Duodenal mucosa (tissue), 2 donors: ENCODE measurements at regions not wholly inside any gene's neighbourhood (a gene's known extent, or its start where the extent isn't known, plus 50 kb on each side); places are given as distances from the start of the nearest gene placed in this dataset.

Experiments used
- H3K27ac ChIP-seq: one replicate; pipeline ENCODE4 v1.7.0; 2013; ENCODE audit warnings: low read depth, low read length
- H3K27me3 ChIP-seq, 2 donors: one replicate each; pipeline ENCODE4 v1.7.0; 2013; ENCODE audit warnings: low read length in 2 of 2, control low read depth in 1 of 2; ENCODE audit not compliant: insufficient read depth in 2 of 2, control insufficient read depth in 1 of 2
- H3K36me3 ChIP-seq, 2 donors: one replicate each; pipeline ENCODE4 v1.7.0; 2013; ENCODE audit warnings: low read length in 2 of 2, control low read depth in 1 of 2; ENCODE audit not compliant: insufficient read depth in 2 of 2, control insufficient read depth in 1 of 2
- H3K4me1 ChIP-seq, 2 donors: one replicate each; pipeline ENCODE4 v1.7.0; 2013; ENCODE audit warnings: low read length in 2 of 2, control low read depth in 1 of 2; ENCODE audit not compliant: insufficient read depth in 2 of 2, control insufficient read depth in 1 of 2
- H3K4me3 ChIP-seq, 2 donors: one replicate each; pipeline ENCODE4 v1.7.0; 2013; ENCODE audit warnings: low read length in 2 of 2, low read depth in 1 of 2
- H3K9ac ChIP-seq, 2 donors: one replicate each; pipeline ENCODE4 v1.7.0; 2013; ENCODE audit warnings: low read length in 2 of 2, low read depth in 1 of 2
- H3K9me3 ChIP-seq, 2 donors: one replicate each; pipeline ENCODE4 v1.7.0; 2013; ENCODE audit warnings: low read length in 2 of 2, control low read depth in 1 of 2; ENCODE audit not compliant: control insufficient read depth in 1 of 2

GRCh38 chr12:39061576-39061975 is 156.2 kb upstream of the CPNE8 start:
- no peaks in the 10 kb centered on the region for H3K27me3 ChIP-seq
- H3K27ac ChIP-seq: no peak overlapping the region
- no peak overlapping the region for H3K4me3 ChIP-seq
- H3K9me3 ChIP-seq: peaks cover 0 to 5% of the 10 kb centered on the region in 2 donors
- H3K9ac ChIP-seq: no peak overlapping the region
- no peaks in the 10 kb centered on the region for H3K4me1 ChIP-seq
- no peaks in the 10 kb centered on the region for H3K36me3 ChIP-seq

- H3K9me3 ChIP-seq: peaks cover 1 to 2% of the 10 kb centered on the region in 2 donors
- H3K27ac ChIP-seq: no peak overlapping the region
- H3K27me3 ChIP-seq: no peaks in the 10 kb centered on the region
- no peak overlapping the region for H3K9ac ChIP-seq
- H3K4me3 ChIP-seq: no peak overlapping the region
- no peaks in the 10 kb centered on the region for H3K36me3 ChIP-seq
- no peaks in the 10 kb centered on the region for H3K4me1 ChIP-seq
Observed at GRCh38 chr12:39048395-39048794, 143.0 kb upstream of the CPNE8 start.

- Histone ChIP-seq H3K27ac (no peak overlapping the region), H3K4me3 (no peak overlapping the region)
Observed at GRCh38 chr12:39047539-39048262, 142.3 kb upstream of the CPNE8 start.

GRCh38 chr12:39044754-39045153 is 139.4 kb upstream of the CPNE8 start:
- Histone ChIP-seq H3K9me3 (peaks cover 2 to 4% of the 10 kb centered on the region in 2 donors), H3K27me3 (no peaks in the 10 kb centered on the region), H3K4me1 (no peaks in the 10 kb centered on the region), H3K36me3 (no peaks in the 10 kb centered on the region), H3K27ac (no peak overlapping the region), H3K4me3 (no peak overlapping the region), H3K9ac (no peak overlapping the region)

More at GRCh38 chr12:39047539-39048262, 142.3 kb upstream of the CPNE8 start:
- Histone ChIP-seq H3K36me3 (no peaks in the 10 kb centered on the region), H3K9me3 (peaks cover 2 to 4% of the 10 kb centered on the region in 2 donors), H3K27me3 (no peaks in the 10 kb centered on the region), H3K9ac (no peak overlapping the region), H3K4me1 (no peaks in the 10 kb centered on the region)

GRCh38 chr12:39043424-39043822 is 138.0 kb upstream of the CPNE8 start:
- H3K4me1 ChIP-seq: no peaks in the 10 kb centered on the region
- no peak overlapping the region for H3K4me3 ChIP-seq
- H3K27me3 ChIP-seq: no peaks in the 10 kb centered on the region
- H3K9ac ChIP-seq: no peak overlapping the region
- peaks cover 2 to 4% of the 10 kb centered on the region in 2 donors for H3K9me3 ChIP-seq
- H3K27ac ChIP-seq: no peak overlapping the region
- H3K36me3 ChIP-seq: no peaks in the 10 kb centered on the region

- Histone ChIP-seq H3K4me3 (no peak overlapping the region), H3K4me1 (no peaks in the 10 kb centered on the region), H3K9ac (no peak overlapping the region), H3K27ac (no peak overlapping the region), H3K36me3 (no peaks in the 10 kb centered on the region), H3K9me3 (peaks cover 2 to 4% of the 10 kb centered on the region in 2 donors), H3K27me3 (no peaks in the 10 kb centered on the region)
Observed at GRCh38 chr12:39040275-39040674, 134.9 kb upstream of the CPNE8 start.

GRCh38 chr12:39037115-39037514 is 131.7 kb upstream of the CPNE8 start:
- H3K4me1 ChIP-seq: no peaks in the 10 kb centered on the region
- no peak overlapping the region for H3K9ac ChIP-seq
- no peak overlapping the region for H3K27ac ChIP-seq
- no peaks in the 10 kb centered on the region for H3K27me3 ChIP-seq
- peaks cover 3% of the 10 kb centered on the region in 2 donors for H3K9me3 ChIP-seq
- no peaks in the 10 kb centered on the region for H3K36me3 ChIP-seq
- H3K4me3 ChIP-seq: no peak overlapping the region

- no peak overlapping the region for H3K9ac ChIP-seq
- H3K27ac ChIP-seq: no peak overlapping the region
- H3K4me1 ChIP-seq: no peaks in the 10 kb centered on the region
- peaks cover 3% of the 10 kb centered on the region in 2 donors for H3K9me3 ChIP-seq
- no peak overlapping the region for H3K4me3 ChIP-seq
- H3K36me3 ChIP-seq: no peaks in the 10 kb centered on the region
- H3K27me3 ChIP-seq: no peaks in the 10 kb centered on the region
Observed at GRCh38 chr12:39036105-39036504, 130.7 kb upstream of the CPNE8 start.

- H3K4me3 ChIP-seq: no peak overlapping the region
Observed at GRCh38 chr12:39033782-39034181, 128.4 kb upstream of the CPNE8 start.

GRCh38 chr12:39032448-39032847 is 127.1 kb upstream of the CPNE8 start:
- Histone ChIP-seq H3K27me3 (no peaks in the 10 kb centered on the region), H3K4me1 (no peaks in the 10 kb centered on the region), H3K9ac (no peak overlapping the region), H3K27ac (no peak overlapping the region), H3K36me3 (no peaks in the 10 kb centered on the region), H3K9me3 (peaks cover 3 to 5% of the 10 kb centered on the region in 2 donors), H3K4me3 (no peak overlapping the region)

More at GRCh38 chr12:39033782-39034181, 128.4 kb upstream of the CPNE8 start:
- no peaks in the 10 kb centered on the region for H3K4me1 ChIP-seq
- H3K27me3 ChIP-seq: no peaks in the 10 kb centered on the region
- H3K9me3 ChIP-seq: peaks cover 3% of the 10 kb centered on the region in 2 donors
- no peak overlapping the region for H3K27ac ChIP-seq
- no peak overlapping the region for H3K9ac ChIP-seq
- no peaks in the 10 kb centered on the region for H3K36me3 ChIP-seq
